Large intestine (tissue), 3 donors: ENCODE measurements at regions not wholly inside any gene's neighbourhood (a gene's known extent, or its start where the extent isn't known, plus 50 kb on each side); places are given as distances from the start of the nearest gene placed in this dataset.

ENCODE experiments used
- DNase-seq, 2 donors: peaks; one replicate each; pipeline versions ENCODE4 v3.0.0 to v3.0.0-alpha.2; 2013
- H3K27ac ChIP-seq: one replicate; pipeline ENCODE4 v1.5.1; 2013; ENCODE audit warnings: low read length
- H3K27me3 ChIP-seq: 2 replicates; pipeline ENCODE4 v1.6.1; 2013; ENCODE audit warnings: low read length; ENCODE audit not compliant: control insufficient read depth, insufficient read depth
- H3K36me3 ChIP-seq: 2 replicates; pipeline ENCODE4 v1.6.1; 2013; ENCODE audit warnings: low read length; ENCODE audit not compliant: control insufficient read depth, insufficient read depth
- H3K4me1 ChIP-seq: one replicate; pipeline ENCODE4 v1.6.1; 2013; ENCODE audit warnings: low read length; ENCODE audit not compliant: control insufficient read depth, insufficient read depth
- H3K4me3 ChIP-seq: one replicate; pipeline ENCODE4 v1.5.1; 2013; ENCODE audit warnings: low read length
- H3K9me3 ChIP-seq: one replicate; pipeline ENCODE4 v1.6.1; 2013; ENCODE audit warnings: mild to moderate bottlenecking, low read depth, low read length, moderate library complexity; ENCODE audit not compliant: control insufficient read depth
- WGBS: methylation state at CpG from one replicate; pipeline ENCODE4 v1.1.5; 2013; ENCODE audit warnings: low lambda C conversion rate; ENCODE audit not compliant: insufficient coverage; 5-methylcytosine and 5-hydroxymethylcytosine counted together

- Histone ChIP-seq H3K9me3 (no peaks in the 10 kb centered on the region), H3K27me3 (peaks cover 2% of the 10 kb centered on the region), H3K4me1 (no peaks in the 10 kb centered on the region), H3K36me3 (no peaks in the 10 kb centered on the region), H3K4me3 (no peak overlapping the region), H3K27ac (no peak overlapping the region)
- WGBS = no CpG with 5 or more reads among the region's 1 CpG
- no peak for DNase-seq
These were observed 50.9 kb upstream of the FAM241A start for GRCh38 chr4:112094330-112094729.
